Fibroblast of lung (primary cell): ENCODE measurements at regions not wholly inside any gene's neighbourhood (a gene's known extent, or its start where the extent isn't known, plus 50 kb on each side); places are given as distances from the start of the nearest gene placed in this dataset.
"Not testable (repeated sequence)": the region's sequence is repeated elsewhere in the genome, so short reads cannot be mapped to it uniquely, and the experiment has no call there.

ENCODE experiments used
- DNase-seq, 2 donors: peaks; one replicate each; pipeline versions ENCODE4 v3.0.0 to v3.0.0-alpha.2; 2010; ENCODE audit warnings: low read depth in 2 of 2
- H2AFZ ChIP-seq: 2 replicates; pipeline ENCODE4 v1.5.1; 2012; ENCODE audit warnings: low read length, control low read depth, inconsistent platforms
- H3K27ac ChIP-seq: 2 replicates; pipeline ENCODE4 v1.5.1; 2011; ENCODE audit warnings: low read length, control low read depth; ENCODE audit not compliant: insufficient read depth
- H3K27me3 ChIP-seq: 2 replicates; pipeline ENCODE4 v1.5.1; 2011; ENCODE audit warnings: mild to moderate bottlenecking, low read length; ENCODE audit not compliant: control insufficient read depth, insufficient read depth
- H3K36me3 ChIP-seq: 2 replicates; pipeline ENCODE4 v1.5.1; 2011; ENCODE audit warnings: low read length; ENCODE audit not compliant: control insufficient read depth, insufficient read depth
- H3K4me1 ChIP-seq: 2 replicates; pipeline ENCODE4 v1.5.1; 2011; ENCODE audit warnings: low read length; ENCODE audit not compliant: control insufficient read depth, insufficient read depth; ENCODE audit errors: extremely low read depth
- H3K4me2 ChIP-seq: 2 replicates; pipeline ENCODE4 v1.5.1; 2011; ENCODE audit warnings: low read length, control low read depth; ENCODE audit not compliant: insufficient read depth; ENCODE audit errors: extremely low read depth
- H3K4me3 ChIP-seq, 4 experiments: fragments of 200-600 bp in 1 of 4; sonication (generic) in 1 of 4; replicated peaks in 1 of 4; 2 replicates each; pipeline ENCODE4 v1.5.1; 2011 to 2016; ENCODE audit warnings: low read length in 4 of 4, low read depth in 3 of 4, mild to moderate bottlenecking in 3 of 4, control low read depth in 2 of 4, inconsistent platforms in 1 of 4, mixed read lengths in 1 of 4; ENCODE audit not compliant: insufficient read depth in 1 of 4; ENCODE audit errors: control extremely low read depth in 1 of 4
- H3K79me2 ChIP-seq: 2 replicates; pipeline ENCODE4 v1.5.1; 2012; ENCODE audit warnings: mild to moderate bottlenecking, low read length, inconsistent platforms; ENCODE audit not compliant: control insufficient read depth, insufficient read depth
- H3K9ac ChIP-seq: 2 replicates; pipeline ENCODE4 v1.5.1; 2011; ENCODE audit warnings: mild to moderate bottlenecking, low read length, control low read depth; ENCODE audit not compliant: insufficient read depth
- H3K9me3 ChIP-seq: 2 replicates; pipeline ENCODE4 v1.5.1; 2012; ENCODE audit warnings: low read depth, low read length; ENCODE audit not compliant: control insufficient read depth, insufficient read depth
- H4K20me1 ChIP-seq: 2 replicates; pipeline ENCODE4 v1.5.1; 2011; ENCODE audit warnings: low read length; ENCODE audit not compliant: control insufficient read depth, insufficient read depth; ENCODE audit errors: extremely low read depth
- CTCF ChIP-seq, 2 donors: IDR thresholded peaks in 1 of 2; conservative IDR thresholded peaks in 1 of 2; 1 replicate in 1 of 2; 2 replicates in 1 of 2; pipeline ENCODE4 v1.5.1; 2011 to 2012; ENCODE audit warnings: low read length in 2 of 2, control low read depth in 1 of 2, inconsistent platforms in 1 of 2, low read depth in 1 of 2, mild to moderate bottlenecking in 1 of 2
- EZH2 ChIP-seq: IDR thresholded peaks from 2 replicates; pipeline ENCODE4 v1.5.1; 2012; ENCODE audit warnings: low read length, control low read depth, mild to moderate bottlenecking; ENCODE audit errors: missing control alignments

GRCh38 chr11:38130514-38130913, 1532.5 kb upstream of the RAG2 start:
- H2AFZ ChIP-seq: no peak overlapping the region
- no peaks in the 10 kb centered on the region for H4K20me1 ChIP-seq
- H3K9me3 ChIP-seq: no peaks in the 10 kb centered on the region
- no peak overlapping the region for H3K4me3 ChIP-seq
- TF ChIP-seq CTCF (conservative IDR thresholded peaks at IDR 0.05 in 1 of 2, IDR thresholded peaks at IDR 0.05 in 1 of 2; ENCODE audit: low read depth in 1 of 2, low read length in 2 of 2): no peak
- TF ChIP-seq EZH2: no peak
- H3K4me2 ChIP-seq: no peak overlapping the region
- H3K79me2 ChIP-seq: no peaks in the 10 kb centered on the region
- H3K27me3 ChIP-seq: no peaks in the 10 kb centered on the region
- no peak for DNase-seq
- no peak overlapping the region for H3K9ac ChIP-seq
- no peaks in the 10 kb centered on the region for H3K36me3 ChIP-seq
- no peak overlapping the region for H3K27ac ChIP-seq
- H3K4me1 ChIP-seq: no peaks in the 10 kb centered on the region

GRCh38 chr11:38123673-38124072, 1525.6 kb upstream of the RAG2 start:
- Histone ChIP-seq H3K27me3 (no peaks in the 10 kb centered on the region), H3K9me3 (no peaks in the 10 kb centered on the region)
- TF ChIP-seq CTCF (conservative IDR thresholded peaks at IDR 0.05 in 1 of 2, IDR thresholded peaks at IDR 0.05 in 1 of 2; ENCODE audit: low read depth in 1 of 2, low read length in 2 of 2) (no peak), EZH2 (no peak)

GRCh38 chr11:38116616-38117015, 1518.6 kb upstream of the RAG2 start:
- not testable (repeated sequence) for H3K27ac ChIP-seq, H4K20me1 ChIP-seq, H2AFZ ChIP-seq, H3K27me3 ChIP-seq, H3K36me3 ChIP-seq, H3K4me3 ChIP-seq, DNase-seq, H3K9me3 ChIP-seq, H3K4me2 ChIP-seq, H3K4me1 ChIP-seq, H3K9ac ChIP-seq, H3K79me2 ChIP-seq

More at GRCh38 chr11:38123673-38124072, 1525.6 kb upstream of the RAG2 start:
- Histone ChIP-seq H3K36me3 (no peaks in the 10 kb centered on the region), H4K20me1 (no peaks in the 10 kb centered on the region), H3K4me2 (no peak overlapping the region), H3K79me2 (no peaks in the 10 kb centered on the region), H3K9ac (no peak overlapping the region), H3K27ac (no peak overlapping the region), H3K4me1 (no peaks in the 10 kb centered on the region), H2AFZ (no peak overlapping the region), H3K4me3 (no peak overlapping the region)
- DNase-seq: no peak

GRCh38 chr11:38115381-38115780, 1517.3 kb upstream of the RAG2 start:
- DNase-seq, H3K36me3 ChIP-seq, H3K9me3 ChIP-seq, H3K4me3 ChIP-seq, H3K27me3 ChIP-seq, H3K4me1 ChIP-seq, H4K20me1 ChIP-seq, H3K27ac ChIP-seq, H2AFZ ChIP-seq, H3K9ac ChIP-seq, H3K4me2 ChIP-seq, H3K79me2 ChIP-seq: not testable (repeated sequence)
